ENCODE measurements at regions not wholly inside any gene's neighbourhood (a gene's known extent, or its start where the extent isn't known, plus 50 kb on each side); places are given as distances from the start of the nearest gene placed in this dataset.

GRCh38 chr15:37820380-37821128 lies 113.9 kb upstream of the TMCO5A start (continued):
- TF ChIP-seq ZBTB33 (IDR thresholded peaks at IDR 0.05): no peak
- no peak for TF ChIP-seq JUND (IDR thresholded peaks at IDR 0.05)
- TF ChIP-seq MAX (IDR thresholded peaks at IDR 0.05): no peak
- no peak for TF ChIP-seq EGR1 (IDR thresholded peaks at IDR 0.05; ENCODE audit: low read depth in 2 of 2)
- TF ChIP-seq FOXA2 (IDR thresholded peaks at IDR 0.05): no peak

DNA sequence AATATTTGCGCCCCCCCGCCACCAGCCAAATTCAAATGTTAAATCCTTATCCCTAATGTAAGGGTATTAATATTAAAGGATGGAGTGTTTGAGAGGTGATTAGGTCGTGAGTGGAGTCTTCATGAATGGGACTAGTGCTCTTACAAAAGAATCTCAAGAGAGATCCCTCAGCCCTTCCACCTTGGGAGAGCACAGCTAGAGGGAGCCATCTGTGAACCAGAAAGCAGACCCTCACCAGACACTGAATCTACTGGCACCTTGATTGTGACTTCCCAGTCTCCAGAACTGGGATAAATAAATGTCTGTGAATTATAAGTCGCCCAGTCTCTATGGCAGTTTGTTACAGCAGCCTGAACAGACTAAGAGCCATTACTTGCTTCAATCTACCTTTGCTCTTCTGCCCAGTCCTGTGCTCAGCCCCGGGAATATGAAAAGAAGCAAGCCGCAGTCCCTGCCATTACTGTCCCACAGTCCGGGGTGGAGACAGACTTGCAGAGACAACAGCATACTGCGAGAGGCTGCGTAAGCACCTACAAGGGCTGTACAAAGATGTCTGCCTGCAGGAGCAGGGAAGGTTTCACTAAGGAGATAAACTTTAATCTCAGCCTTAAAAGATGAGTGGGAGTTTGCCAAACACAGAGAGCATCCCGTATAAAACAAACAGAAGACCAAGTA lies 110.7 kb upstream of the TMCO5A start:
- TF ChIP-seq SP1 (IDR thresholded peaks at IDR 0.05) (no peak), TAF1 (conservative IDR thresholded peaks at IDR 0.05) (no peak), HNF4A (conservative IDR thresholded peaks at IDR 0.05) (no peak), FOXA2 (IDR thresholded peaks at IDR 0.05) (no peak), YY1 (IDR thresholded peaks at IDR 0.05) (no peak), CTCF (IDR thresholded peaks at IDR 0.05; ENCODE audit: low read depth, low read length, missing input control) (no peak), NR2F2 (IDR thresholded peaks at IDR 0.05) (no peak), MAX (IDR thresholded peaks at IDR 0.05) (no peak), GABPA (IDR thresholded peaks at IDR 0.05 in 1 of 2, conservative IDR thresholded peaks at IDR 0.05 in 1 of 2) (no peak), EGR1 (IDR thresholded peaks at IDR 0.05; ENCODE audit: low read depth in 2 of 2) (no peak), RAD21 (IDR thresholded peaks at IDR 0.05) (no peak), RXRA (IDR thresholded peaks at IDR 0.05) (no peak)
- TF ChIP-seq, protein P1, sequence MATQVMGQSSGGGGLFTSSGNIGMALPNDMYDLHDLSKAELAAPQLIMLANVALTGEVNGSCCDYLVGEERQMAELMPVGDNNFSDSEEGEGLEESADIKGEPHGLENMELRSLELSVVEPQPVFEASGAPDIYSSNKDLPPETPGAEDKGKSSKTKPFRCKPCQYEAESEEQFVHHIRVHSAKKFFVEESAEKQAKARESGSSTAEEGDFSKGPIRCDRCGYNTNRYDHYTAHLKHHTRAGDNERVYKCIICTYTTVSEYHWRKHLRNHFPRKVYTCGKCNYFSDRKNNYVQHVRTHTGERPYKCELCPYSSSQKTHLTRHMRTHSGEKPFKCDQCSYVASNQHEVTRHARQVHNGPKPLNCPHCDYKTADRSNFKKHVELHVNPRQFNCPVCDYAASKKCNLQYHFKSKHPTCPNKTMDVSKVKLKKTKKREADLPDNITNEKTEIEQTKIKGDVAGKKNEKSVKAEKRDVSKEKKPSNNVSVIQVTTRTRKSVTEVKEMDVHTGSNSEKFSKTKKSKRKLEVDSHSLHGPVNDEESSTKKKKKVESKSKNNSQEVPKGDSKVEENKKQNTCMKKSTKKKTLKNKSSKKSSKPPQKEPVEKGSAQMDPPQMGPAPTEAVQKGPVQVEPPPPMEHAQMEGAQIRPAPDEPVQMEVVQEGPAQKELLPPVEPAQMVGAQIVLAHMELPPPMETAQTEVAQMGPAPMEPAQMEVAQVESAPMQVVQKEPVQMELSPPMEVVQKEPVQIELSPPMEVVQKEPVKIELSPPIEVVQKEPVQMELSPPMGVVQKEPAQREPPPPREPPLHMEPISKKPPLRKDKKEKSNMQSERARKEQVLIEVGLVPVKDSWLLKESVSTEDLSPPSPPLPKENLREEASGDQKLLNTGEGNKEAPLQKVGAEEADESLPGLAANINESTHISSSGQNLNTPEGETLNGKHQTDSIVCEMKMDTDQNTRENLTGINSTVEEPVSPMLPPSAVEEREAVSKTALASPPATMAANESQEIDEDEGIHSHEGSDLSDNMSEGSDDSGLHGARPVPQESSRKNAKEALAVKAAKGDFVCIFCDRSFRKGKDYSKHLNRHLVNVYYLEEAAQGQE (IDR thresholded peaks at IDR 0.05): no peak
- Histone ChIP-seq H3K4me3 (ENCODE audit: low read depth in 1 of 3, low read length in 3 of 3) (no peak overlapping the region), H3K9ac (ENCODE audit: low read depth in 1 of 2, low read length in 2 of 2) (no peak overlapping the region), H3K4me1 (ENCODE audit: control insufficient read depth in 4 of 4, insufficient read depth in 4 of 4, low read length in 3 of 4) (no peaks in the 10 kb centered on the region), H3K27me3 (ENCODE audit: control insufficient read depth in 4 of 4, insufficient read depth in 4 of 4, low read length in 3 of 4) (no peaks in the 10 kb centered on the region), H3K9me3 (ENCODE audit: control insufficient read depth in 4 of 4, low read length in 3 of 4) (no peaks in the 10 kb centered on the region), H3K36me3 (ENCODE audit: control insufficient read depth in 4 of 4, insufficient read depth in 3 of 4, low read depth in 1 of 4, low read length in 3 of 4) (no peaks in the 10 kb centered on the region), H3K27ac (ENCODE audit: low read depth in 1 of 2, low read length in 2 of 2) (no peak overlapping the region)
- DNase-seq (ENCODE audit: low spot score): no peak
- 85% methylated on average over 10 of the region's 10 CpGs for WGBS

All from liver (tissue), 8 donors.